GM12878 (cell line): ENCODE measurements at regions not wholly inside any gene's neighbourhood (a gene's known extent, or its start where the extent isn't known, plus 50 kb on each side); places are given as distances from the start of the nearest gene placed in this dataset.
A peak's percentile ranks its signal among the peaks of the same experiment; 100 is the strongest.

Experiments used
- BCL11A ChIP-seq: IDR thresholded peaks from 2 replicates; pipeline ENCODE4 v1.6.1; 2011; ENCODE audit warnings: low read depth, low read length
- CHD4 ChIP-seq: fragments of 200-600 bp; sonication (generic); IDR thresholded peaks from 2 replicates; pipeline ENCODE4 v1.6.1; 2016; ENCODE audit warnings: mild to moderate bottlenecking
- DPF2 ChIP-seq: fragments of 450-650 bp; IDR thresholded peaks from 2 replicates; pipeline ENCODE4 v1.6.1; 2017; ENCODE audit warnings: mild to moderate bottlenecking
- ESRRA ChIP-seq: IDR thresholded peaks from 2 replicates; pipeline ENCODE4 v1.6.1; 2012; ENCODE audit warnings: mild to moderate bottlenecking, low read length, improper control_type of control experiment
- FOS ChIP-seq: IDR thresholded peaks from 3 replicates; pipeline ENCODE4 v1.6.1; 2011; ENCODE audit warnings: borderline replicate concordance; ENCODE audit not compliant: insufficient read length; ENCODE audit errors: extremely low read depth
- HCFC1 ChIP-seq: fragments of 150-350 bp; IDR thresholded peaks from 2 replicates; pipeline ENCODE4 v1.6.1; 2014; ENCODE audit warnings: low read length
- MEF2A ChIP-seq: IDR thresholded peaks from 2 replicates; pipeline ENCODE4 v1.6.1; 2011; ENCODE audit warnings: low read depth, mild to moderate bottlenecking, low read length, moderate library complexity; ENCODE audit not compliant: insufficient read depth
- MTA2 ChIP-seq: fragments of 450-650 bp; IDR thresholded peaks from 2 replicates; pipeline ENCODE4 v1.6.1; 2016; ENCODE audit warnings: low read depth, mild to moderate bottlenecking, moderate library complexity
- RAD21 ChIP-seq: IDR thresholded peaks from 2 replicates; pipeline ENCODE4 v1.6.1; 2011; ENCODE audit warnings: mild to moderate bottlenecking, low read depth, low read length, moderate library complexity; ENCODE audit not compliant: insufficient read depth
- RCOR1 ChIP-seq: conservative IDR thresholded peaks from 2 replicates; pipeline ENCODE4 v1.6.1; 2012; ENCODE audit warnings: low read depth, low read length, improper control_type of control experiment
- RUNX3 ChIP-seq: IDR thresholded peaks from 2 replicates; pipeline ENCODE4 v1.6.1; 2012; ENCODE audit warnings: low read length, inconsistent platforms
- STAT1 ChIP-seq: fragments of 450-650 bp; conservative IDR thresholded peaks from 2 replicates; pipeline ENCODE4 v1.6.1; 2014; ENCODE audit warnings: antibody characterized with exemption, mild to moderate bottlenecking
- ZSCAN29 ChIP-seq: fragments of 450-650 bp; IDR thresholded peaks from 2 replicates; pipeline ENCODE4 v1.6.1; 2017; ENCODE audit warnings: mild to moderate bottlenecking, moderate library complexity
- TF ChIP-seq, protein P1 (sequence below): fragments of 450-650 bp; IDR thresholded peaks from 2 replicates; pipeline ENCODE4 v1.6.1; 2018; ENCODE audit warnings: borderline replicate concordance, mild to moderate bottlenecking; ENCODE audit not compliant: partially characterized antibody
- TF ChIP-seq, protein P2 (sequence below): IDR thresholded peaks from 2 replicates; pipeline ENCODE4 v1.6.1; 2012; ENCODE audit warnings: low read depth, low read length, improper control_type of control experiment
- TF ChIP-seq, protein P3 (sequence below): IDR thresholded peaks from 2 replicates; pipeline ENCODE4 v1.6.1; 2011; ENCODE audit warnings: mild to moderate bottlenecking, low read depth, low read length, moderate library complexity; ENCODE audit not compliant: insufficient replicate concordance
- TF ChIP-seq, protein P4 (sequence below): fragments of 450-650 bp; conservative IDR thresholded peaks from 2 replicates; pipeline ENCODE4 v1.6.1; 2017; ENCODE audit warnings: mild to moderate bottlenecking, moderate library complexity
- TF ChIP-seq, protein P5 (sequence below): fragments of 450-650 bp; IDR thresholded peaks from 2 replicates; pipeline ENCODE4 v1.6.1; 2016; ENCODE audit warnings: mild to moderate bottlenecking

DNA sequence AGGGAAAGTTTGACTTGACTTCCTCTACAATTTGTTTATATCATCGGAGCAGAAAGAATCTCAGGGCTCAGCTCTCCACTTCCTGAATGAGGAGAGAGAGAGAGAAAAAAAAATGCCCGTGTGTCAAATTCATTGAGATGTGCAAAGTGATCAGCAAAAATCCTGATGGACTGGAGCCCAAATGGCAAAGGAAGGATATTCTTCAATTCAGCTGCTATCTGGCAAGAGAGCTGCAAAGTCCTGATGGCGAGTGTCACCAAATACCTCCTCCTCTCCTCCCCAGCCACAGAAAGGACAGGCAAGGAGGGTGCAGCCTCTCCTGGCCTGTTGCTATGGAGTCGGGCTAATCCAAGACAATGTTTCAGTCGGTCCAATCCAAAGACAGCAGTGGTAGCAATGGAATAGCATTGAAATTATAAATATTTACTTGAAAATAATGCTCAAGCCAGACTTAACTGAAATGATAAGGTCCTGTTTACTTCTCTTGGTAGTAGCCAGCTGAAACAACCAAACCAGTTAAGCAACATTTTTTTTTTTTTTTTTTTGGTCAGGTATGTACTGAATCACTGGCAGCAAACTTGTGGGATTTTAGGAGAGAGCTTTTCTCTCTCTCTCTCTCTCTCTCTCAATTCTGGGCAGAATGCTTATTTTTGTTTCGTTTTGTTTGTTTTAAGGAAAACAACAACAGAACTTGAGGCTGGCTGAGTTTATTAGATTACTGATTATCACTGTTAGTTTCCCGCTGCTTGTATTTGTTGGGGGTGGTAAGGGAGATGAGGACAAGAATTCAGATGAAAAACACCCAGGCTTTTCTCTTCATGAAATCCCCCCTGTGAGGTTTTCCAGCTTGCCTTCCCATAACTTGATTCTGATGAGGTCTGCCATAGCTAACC lies 204.2 kb downstream of the BCAS1 start (continued):
- TF ChIP-seq, protein P1, sequence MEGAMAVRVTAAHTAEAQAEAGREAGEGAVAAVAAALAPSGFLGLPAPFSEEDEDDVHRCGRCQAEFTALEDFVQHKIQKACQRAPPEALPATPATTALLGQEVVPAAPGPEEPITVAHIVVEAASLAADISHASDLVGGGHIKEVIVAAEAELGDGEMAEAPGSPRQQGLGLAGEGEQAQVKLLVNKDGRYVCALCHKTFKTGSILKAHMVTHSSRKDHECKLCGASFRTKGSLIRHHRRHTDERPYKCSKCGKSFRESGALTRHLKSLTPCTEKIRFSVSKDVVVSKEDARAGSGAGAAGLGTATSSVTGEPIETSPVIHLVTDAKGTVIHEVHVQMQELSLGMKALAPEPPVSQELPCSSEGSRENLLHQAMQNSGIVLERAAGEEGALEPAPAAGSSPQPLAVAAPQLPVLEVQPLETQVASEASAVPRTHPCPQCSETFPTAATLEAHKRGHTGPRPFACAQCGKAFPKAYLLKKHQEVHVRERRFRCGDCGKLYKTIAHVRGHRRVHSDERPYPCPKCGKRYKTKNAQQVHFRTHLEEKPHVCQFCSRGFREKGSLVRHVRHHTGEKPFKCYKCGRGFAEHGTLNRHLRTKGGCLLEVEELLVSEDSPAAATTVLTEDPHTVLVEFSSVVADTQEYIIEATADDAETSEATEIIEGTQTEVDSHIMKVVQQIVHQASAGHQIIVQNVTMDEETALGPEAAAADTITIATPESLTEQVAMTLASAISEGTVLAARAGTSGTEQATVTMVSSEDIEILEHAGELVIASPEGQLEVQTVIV, result no peak
- TF ChIP-seq, protein P2, sequence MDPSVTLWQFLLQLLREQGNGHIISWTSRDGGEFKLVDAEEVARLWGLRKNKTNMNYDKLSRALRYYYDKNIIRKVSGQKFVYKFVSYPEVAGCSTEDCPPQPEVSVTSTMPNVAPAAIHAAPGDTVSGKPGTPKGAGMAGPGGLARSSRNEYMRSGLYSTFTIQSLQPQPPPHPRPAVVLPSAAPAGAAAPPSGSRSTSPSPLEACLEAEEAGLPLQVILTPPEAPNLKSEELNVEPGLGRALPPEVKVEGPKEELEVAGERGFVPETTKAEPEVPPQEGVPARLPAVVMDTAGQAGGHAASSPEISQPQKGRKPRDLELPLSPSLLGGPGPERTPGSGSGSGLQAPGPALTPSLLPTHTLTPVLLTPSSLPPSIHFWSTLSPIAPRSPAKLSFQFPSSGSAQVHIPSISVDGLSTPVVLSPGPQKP, result no peak
- TF ChIP-seq FOS (no peak), MTA2 (no peak), RUNX3 (peak; percentile 10; the same call in 1 of the 2 replicates), STAT1 (no peak), RCOR1 (no peak), MEF2A (no peak), CHD4 (no peak), BCL11A (no peak), RAD21 (no peak), DPF2 (no peak), HCFC1 (no peak), ZSCAN29 (no peak), ESRRA (no peak)
- TF ChIP-seq, protein P3, sequence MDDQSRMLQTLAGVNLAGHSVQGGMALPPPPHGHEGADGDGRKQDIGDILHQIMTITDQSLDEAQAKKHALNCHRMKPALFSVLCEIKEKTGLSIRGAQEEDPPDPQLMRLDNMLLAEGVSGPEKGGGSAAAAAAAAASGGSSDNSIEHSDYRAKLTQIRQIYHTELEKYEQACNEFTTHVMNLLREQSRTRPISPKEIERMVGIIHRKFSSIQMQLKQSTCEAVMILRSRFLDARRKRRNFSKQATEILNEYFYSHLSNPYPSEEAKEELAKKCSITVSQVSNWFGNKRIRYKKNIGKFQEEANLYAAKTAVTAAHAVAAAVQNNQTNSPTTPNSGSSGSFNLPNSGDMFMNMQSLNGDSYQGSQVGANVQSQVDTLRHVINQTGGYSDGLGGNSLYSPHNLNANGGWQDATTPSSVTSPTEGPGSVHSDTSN, result no peak
- TF ChIP-seq, protein P4, sequence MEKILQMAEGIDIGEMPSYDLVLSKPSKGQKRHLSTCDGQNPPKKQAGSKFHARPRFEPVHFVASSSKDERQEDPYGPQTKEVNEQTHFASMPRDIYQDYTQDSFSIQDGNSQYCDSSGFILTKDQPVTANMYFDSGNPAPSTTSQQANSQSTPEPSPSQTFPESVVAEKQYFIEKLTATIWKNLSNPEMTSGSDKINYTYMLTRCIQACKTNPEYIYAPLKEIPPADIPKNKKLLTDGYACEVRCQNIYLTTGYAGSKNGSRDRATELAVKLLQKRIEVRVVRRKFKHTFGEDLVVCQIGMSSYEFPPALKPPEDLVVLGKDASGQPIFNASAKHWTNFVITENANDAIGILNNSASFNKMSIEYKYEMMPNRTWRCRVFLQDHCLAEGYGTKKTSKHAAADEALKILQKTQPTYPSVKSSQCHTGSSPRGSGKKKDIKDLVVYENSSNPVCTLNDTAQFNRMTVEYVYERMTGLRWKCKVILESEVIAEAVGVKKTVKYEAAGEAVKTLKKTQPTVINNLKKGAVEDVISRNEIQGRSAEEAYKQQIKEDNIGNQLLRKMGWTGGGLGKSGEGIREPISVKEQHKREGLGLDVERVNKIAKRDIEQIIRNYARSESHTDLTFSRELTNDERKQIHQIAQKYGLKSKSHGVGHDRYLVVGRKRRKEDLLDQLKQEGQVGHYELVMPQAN, result 0 out of 2 replicates have a peak, but pooled peaks have one; percentile 14
- TF ChIP-seq, protein P5, sequence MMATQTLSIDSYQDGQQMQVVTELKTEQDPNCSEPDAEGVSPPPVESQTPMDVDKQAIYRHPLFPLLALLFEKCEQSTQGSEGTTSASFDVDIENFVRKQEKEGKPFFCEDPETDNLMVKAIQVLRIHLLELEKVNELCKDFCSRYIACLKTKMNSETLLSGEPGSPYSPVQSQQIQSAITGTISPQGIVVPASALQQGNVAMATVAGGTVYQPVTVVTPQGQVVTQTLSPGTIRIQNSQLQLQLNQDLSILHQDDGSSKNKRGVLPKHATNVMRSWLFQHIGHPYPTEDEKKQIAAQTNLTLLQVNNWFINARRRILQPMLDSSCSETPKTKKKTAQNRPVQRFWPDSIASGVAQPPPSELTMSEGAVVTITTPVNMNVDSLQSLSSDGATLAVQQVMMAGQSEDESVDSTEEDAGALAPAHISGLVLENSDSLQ, result no peak
